HG03108 (cell line): ENCODE measurements at regions not wholly inside any gene's neighbourhood (a gene's known extent, or its start where the extent isn't known, plus 50 kb on each side); places are given as distances from the start of the nearest gene placed in this dataset.
"Not testable (repeated sequence)": the region's sequence is repeated elsewhere in the genome, so short reads cannot be mapped to it uniquely, and the experiment has no call there.

Source experiments
- ATAC-seq: cut with Tn5 transposase; IDR thresholded peaks from one replicate; pipeline ENCODE4 v1.9.1; 2021; ENCODE audit warnings: moderate library complexity; ENCODE audit not compliant: unreplicated experiment

GRCh38 chr18:8987241-8987640 is 115.3 kb upstream of the NDUFV2 start:
- ATAC-seq: no peak

- ATAC-seq: peak; percentile 71
Measured at GRCh38 chr18:8988260-8988871, 114.1 kb upstream of the NDUFV2 start.

- ATAC-seq: no peak
Measured at GRCh38 chr18:8989017-8989416, 113.5 kb upstream of the NDUFV2 start.

GRCh38 chr18:8989855-8990254 is 112.6 kb upstream of the NDUFV2 start:
- no peak for ATAC-seq

GRCh38 chr18:8990276-8991031 is 112.0 kb upstream of the NDUFV2 start:
- no peak for ATAC-seq

GRCh38 chr18:8991155-8991554 is 111.3 kb upstream of the NDUFV2 start:
- ATAC-seq: no peak

GRCh38 chr18:8992500-8992899 is 110.0 kb upstream of the NDUFV2 start:
- not testable (repeated sequence) for ATAC-seq

GRCh38 chr18:8994603-8995002 is 107.9 kb upstream of the NDUFV2 start:
- no peak for ATAC-seq

GRCh38 chr18:8995096-8995495 is 107.4 kb upstream of the NDUFV2 start:
- ATAC-seq: no peak

GRCh38 chr18:8996771-8997432 is 105.6 kb upstream of the NDUFV2 start:
- no peak for ATAC-seq

- no peak for ATAC-seq
Measured at GRCh38 chr18:8997634-8998033, 104.9 kb upstream of the NDUFV2 start.

- no peak for ATAC-seq
Measured at GRCh38 chr18:8998481-8999217, 103.8 kb upstream of the NDUFV2 start.

GRCh38 chr18:8999872-9000271 is 102.6 kb upstream of the NDUFV2 start:
- no peak for ATAC-seq

GRCh38 chr18:9000733-9001132 is 101.8 kb upstream of the NDUFV2 start:
- no peak for ATAC-seq

- ATAC-seq: no peak
Measured at GRCh38 chr18:9001209-9001608, 101.3 kb upstream of the NDUFV2 start.

- no peak for ATAC-seq
Measured at GRCh38 chr18:9003406-9004100, 98.9 kb upstream of the NDUFV2 start.

GRCh38 chr18:9004308-9004707 is 98.2 kb upstream of the NDUFV2 start:
- ATAC-seq: not testable (repeated sequence)

GRCh38 chr18:9007700-9008099 is 94.8 kb upstream of the NDUFV2 start:
- not testable (repeated sequence) for ATAC-seq

GRCh38 chr18:9008200-9008708 is 94.2 kb upstream of the NDUFV2 start:
- ATAC-seq: no peak
